ENCODE measurements at regions not wholly inside any gene's neighbourhood (a gene's known extent, or its start where the extent isn't known, plus 50 kb on each side); places are given as distances from the start of the nearest gene placed in this dataset.
A peak's percentile ranks its signal among the peaks of the same experiment; 100 is the strongest.

- Histone ChIP-seq H3K27ac (ENCODE audit: low read depth, low read length) (no peak overlapping the region), H3K4me1 (ENCODE audit: control insufficient read depth, insufficient read depth, low read length) (no peaks in the 10 kb centered on the region), H3K36me3 (ENCODE audit: control insufficient read depth, insufficient read depth, low read length) (no peaks in the 10 kb centered on the region), H3K27me3 (ENCODE audit: control insufficient read depth, insufficient read depth, low read length) (no peaks in the 10 kb centered on the region), H3K4me3 (ENCODE audit: low read length) (no peak overlapping the region), H3K9ac (ENCODE audit: low read length) (no peak overlapping the region)
These were observed 168.8 kb upstream of the THRB start for GRCh38 chr3:24663406-24663805.

GRCh38 chr3:24668039-24668438, 173.4 kb upstream of the THRB start:
- Histone ChIP-seq H3K27ac (ENCODE audit: low read depth, low read length) (no peak overlapping the region), H3K4me1 (ENCODE audit: control insufficient read depth, insufficient read depth, low read length) (no peaks in the 10 kb centered on the region), H3K36me3 (ENCODE audit: control insufficient read depth, insufficient read depth, low read length) (no peaks in the 10 kb centered on the region), H3K27me3 (ENCODE audit: control insufficient read depth, insufficient read depth, low read length) (no peaks in the 10 kb centered on the region), H3K4me3 (ENCODE audit: low read length) (no peak overlapping the region), H3K9ac (ENCODE audit: low read length) (no peak overlapping the region)

GRCh38 chr3:24670871-24671270, 176.2 kb upstream of the THRB start:
- Histone ChIP-seq H3K4me3 (ENCODE audit: low read length) (no peak overlapping the region), H3K27ac (ENCODE audit: low read depth, low read length) (no peak overlapping the region), H3K4me1 (ENCODE audit: control insufficient read depth, insufficient read depth, low read length) (no peaks in the 10 kb centered on the region), H3K9ac (ENCODE audit: low read length) (no peak overlapping the region), H3K36me3 (ENCODE audit: control insufficient read depth, insufficient read depth, low read length) (no peaks in the 10 kb centered on the region), H3K27me3 (ENCODE audit: control insufficient read depth, insufficient read depth, low read length) (no peaks in the 10 kb centered on the region)

GRCh38 chr3:24673596-24673995, 178.9 kb upstream of the THRB start:
- no peak overlapping the region for H3K9ac ChIP-seq (ENCODE audit: low read length)
- H3K4me3 ChIP-seq (ENCODE audit: low read length): no peak overlapping the region
- no peaks in the 10 kb centered on the region for H3K4me1 ChIP-seq (ENCODE audit: control insufficient read depth, insufficient read depth, low read length)
- H3K36me3 ChIP-seq (ENCODE audit: control insufficient read depth, insufficient read depth, low read length): no peaks in the 10 kb centered on the region
- no peaks in the 10 kb centered on the region for H3K27me3 ChIP-seq (ENCODE audit: control insufficient read depth, insufficient read depth, low read length)
- no peak overlapping the region for H3K27ac ChIP-seq (ENCODE audit: low read depth, low read length)

GRCh38 chr3:24674261-24674660, 179.6 kb upstream of the THRB start:
- H3K4me1 ChIP-seq (ENCODE audit: control insufficient read depth, insufficient read depth, low read length): no peaks in the 10 kb centered on the region
- H3K4me3 ChIP-seq (ENCODE audit: low read length): no peak overlapping the region
- no peak overlapping the region for H3K27ac ChIP-seq (ENCODE audit: low read depth, low read length)
- no peaks in the 10 kb centered on the region for H3K36me3 ChIP-seq (ENCODE audit: control insufficient read depth, insufficient read depth, low read length)
- H3K9ac ChIP-seq (ENCODE audit: low read length): no peak overlapping the region
- H3K27me3 ChIP-seq (ENCODE audit: control insufficient read depth, insufficient read depth, low read length): no peaks in the 10 kb centered on the region

GRCh38 chr3:24678021-24678420, 183.4 kb upstream of the THRB start:
- Histone ChIP-seq H3K27ac (ENCODE audit: low read depth, low read length) (peak overlapping the region; percentile 44), H3K9ac (ENCODE audit: low read length) (no peak overlapping the region), H3K4me1 (ENCODE audit: control insufficient read depth, insufficient read depth, low read length) (no peaks in the 10 kb centered on the region), H3K36me3 (ENCODE audit: control insufficient read depth, insufficient read depth, low read length) (no peaks in the 10 kb centered on the region), H3K4me3 (ENCODE audit: low read length) (no peak overlapping the region), H3K27me3 (ENCODE audit: control insufficient read depth, insufficient read depth, low read length) (no peaks in the 10 kb centered on the region)

- H3K4me1 ChIP-seq (ENCODE audit: control insufficient read depth, insufficient read depth, low read length): peaks cover under 1% of the 10 kb centered on the region
- H3K4me3 ChIP-seq (ENCODE audit: low read length): no peak overlapping the region
- H3K36me3 ChIP-seq (ENCODE audit: control insufficient read depth, insufficient read depth, low read length): no peaks in the 10 kb centered on the region
- peak overlapping the region; percentile 44 for H3K27ac ChIP-seq (ENCODE audit: low read depth, low read length)
- no peaks in the 10 kb centered on the region for H3K27me3 ChIP-seq (ENCODE audit: control insufficient read depth, insufficient read depth, low read length)
- no peak overlapping the region for H3K9ac ChIP-seq (ENCODE audit: low read length)
These were observed 183.8 kb upstream of the THRB start for GRCh38 chr3:24678421-24678865.

- H3K27me3 ChIP-seq (ENCODE audit: control insufficient read depth, insufficient read depth, low read length): no peaks in the 10 kb centered on the region
- no peak overlapping the region for H3K4me3 ChIP-seq (ENCODE audit: low read length)
- no peak overlapping the region for H3K9ac ChIP-seq (ENCODE audit: low read length)
- H3K27ac ChIP-seq (ENCODE audit: low read depth, low read length): no peak overlapping the region
- peaks cover 2% of the 10 kb centered on the region for H3K4me1 ChIP-seq (ENCODE audit: control insufficient read depth, insufficient read depth, low read length)
- H3K36me3 ChIP-seq (ENCODE audit: control insufficient read depth, insufficient read depth, low read length): no peaks in the 10 kb centered on the region
These were observed 184.8 kb upstream of the THRB start for GRCh38 chr3:24679429-24679828.

GRCh38 chr3:24680214-24680967, 185.7 kb upstream of the THRB start:
- H3K27ac ChIP-seq (ENCODE audit: low read depth, low read length): no peak overlapping the region
- peaks cover 2% of the 10 kb centered on the region for H3K4me1 ChIP-seq (ENCODE audit: control insufficient read depth, insufficient read depth, low read length)
- no peak overlapping the region for H3K9ac ChIP-seq (ENCODE audit: low read length)
- H3K4me3 ChIP-seq (ENCODE audit: low read length): no peak overlapping the region
- H3K27me3 ChIP-seq (ENCODE audit: control insufficient read depth, insufficient read depth, low read length): no peaks in the 10 kb centered on the region
- no peaks in the 10 kb centered on the region for H3K36me3 ChIP-seq (ENCODE audit: control insufficient read depth, insufficient read depth, low read length)

GRCh38 chr3:24682141-24682547, 187.5 kb upstream of the THRB start:
- H3K4me1 ChIP-seq (ENCODE audit: control insufficient read depth, insufficient read depth, low read length): peaks cover 2% of the 10 kb centered on the region
- H3K9ac ChIP-seq (ENCODE audit: low read length): no peak overlapping the region
- H3K27me3 ChIP-seq (ENCODE audit: control insufficient read depth, insufficient read depth, low read length): no peaks in the 10 kb centered on the region
- H3K27ac ChIP-seq (ENCODE audit: low read depth, low read length): no peak overlapping the region
- no peaks in the 10 kb centered on the region for H3K36me3 ChIP-seq (ENCODE audit: control insufficient read depth, insufficient read depth, low read length)
- no peak overlapping the region for H3K4me3 ChIP-seq (ENCODE audit: low read length)

GRCh38 chr3:24683090-24683489, 188.4 kb upstream of the THRB start:
- Histone ChIP-seq H3K27ac (ENCODE audit: low read depth, low read length) (no peak overlapping the region), H3K4me1 (ENCODE audit: control insufficient read depth, insufficient read depth, low read length) (peaks cover 2% of the 10 kb centered on the region), H3K4me3 (ENCODE audit: low read length) (no peak overlapping the region), H3K36me3 (ENCODE audit: control insufficient read depth, insufficient read depth, low read length) (no peaks in the 10 kb centered on the region), H3K27me3 (ENCODE audit: control insufficient read depth, insufficient read depth, low read length) (no peaks in the 10 kb centered on the region), H3K9ac (ENCODE audit: low read length) (no peak overlapping the region)

GRCh38 chr3:24683633-24684384, 189.2 kb upstream of the THRB start:
- Histone ChIP-seq H3K27me3 (ENCODE audit: control insufficient read depth, insufficient read depth, low read length) (no peaks in the 10 kb centered on the region), H3K27ac (ENCODE audit: low read depth, low read length) (no peak overlapping the region), H3K36me3 (ENCODE audit: control insufficient read depth, insufficient read depth, low read length) (no peaks in the 10 kb centered on the region), H3K4me1 (ENCODE audit: control insufficient read depth, insufficient read depth, low read length) (peaks cover 2% of the 10 kb centered on the region), H3K9ac (ENCODE audit: low read length) (no peak overlapping the region), H3K4me3 (ENCODE audit: low read length) (no peak overlapping the region)

Measured in rectal smooth muscle tissue (tissue), 1 donor.